ENCODE measurements at regions not wholly inside any gene's neighbourhood (a gene's known extent, or its start where the extent isn't known, plus 50 kb on each side); places are given as distances from the start of the nearest gene placed in this dataset.

DNA sequence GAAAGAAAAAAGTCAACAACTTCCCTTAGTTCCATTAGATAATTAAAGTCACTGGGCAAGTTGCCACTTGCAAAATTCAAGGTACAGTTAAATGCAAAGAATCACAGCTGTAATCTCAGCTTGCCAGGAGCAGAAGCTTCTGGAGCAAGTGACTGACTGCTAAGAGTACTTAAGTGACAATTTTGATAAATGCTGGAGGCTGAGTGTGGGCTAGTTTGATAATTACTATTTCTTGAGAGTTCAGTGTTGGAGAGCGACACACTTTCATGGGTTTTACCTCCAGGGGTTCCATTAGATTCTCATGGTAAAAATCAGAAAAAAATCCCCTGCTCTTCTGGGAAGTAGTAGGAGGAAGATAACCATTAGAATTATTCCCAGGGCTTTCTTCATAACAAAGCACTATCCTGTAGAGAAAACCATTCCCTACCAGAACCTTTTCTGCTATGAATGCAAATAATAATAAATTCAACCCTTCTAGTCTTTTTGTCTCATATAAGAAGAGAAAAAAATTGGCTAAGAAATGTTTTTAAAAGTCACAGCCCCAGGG is 486.3 kb downstream of the POM121L12 start:
- H3K4me3 ChIP-seq (ENCODE audit: low read depth in 1 of 3, low read length in 3 of 3) = no peak overlapping the region
- FAIRE-seq (no peak), DNase-seq (no peak)
- no peaks in the 10 kb centered on the region for H3K36me3 ChIP-seq (ENCODE audit: control insufficient read depth in 3 of 3, insufficient read depth in 2 of 3, low read depth in 1 of 3, low read length in 3 of 3)
- no peaks in the 10 kb centered on the region for H3K4me1 ChIP-seq (ENCODE audit: control insufficient read depth in 3 of 3, insufficient read depth in 2 of 3, low read depth in 1 of 3, low read length in 2 of 3)
- H3K27me3 ChIP-seq (ENCODE audit: control insufficient read depth in 3 of 3, insufficient read depth in 3 of 3, low read length in 3 of 3) = no peaks in the 10 kb centered on the region
- no peaks in the 10 kb centered on the region for H3K9me3 ChIP-seq (ENCODE audit: control insufficient read depth in 2 of 2, insufficient read depth in 1 of 2, low read depth in 1 of 2, low read length in 1 of 2)
- no peak overlapping the region for H3K27ac ChIP-seq (ENCODE audit: low read depth in 1 of 3, low read length in 2 of 3)
- WGBS, 3 donors = 77 to 88% (median 78%) methylated on average over 1 of the region's 1 CpG

DNA sequence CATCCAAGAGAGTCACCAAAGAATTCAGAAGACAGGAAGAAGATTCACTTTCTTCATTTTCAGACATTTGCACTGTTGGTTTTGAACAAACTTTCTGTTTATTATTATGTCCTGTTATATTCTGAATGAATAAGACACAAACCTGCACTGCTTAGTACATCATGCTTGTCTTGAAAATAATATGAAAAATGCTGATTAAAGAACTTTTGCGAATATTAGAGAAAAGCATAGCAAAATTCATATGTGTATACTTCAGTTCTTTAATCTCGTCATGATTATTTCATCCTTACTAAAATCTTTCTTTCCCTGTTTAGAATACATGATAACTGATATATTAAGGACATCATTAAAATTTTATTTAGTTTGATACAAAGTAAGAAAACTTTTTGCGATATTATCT is 504.1 kb downstream of the POM121L12 start:
- Histone ChIP-seq H3K4me1 (ENCODE audit: control insufficient read depth in 3 of 3, insufficient read depth in 2 of 3, low read depth in 1 of 3, low read length in 2 of 3) (no peaks in the 10 kb centered on the region), H3K36me3 (ENCODE audit: control insufficient read depth in 3 of 3, insufficient read depth in 2 of 3, low read depth in 1 of 3, low read length in 3 of 3) (no peaks in the 10 kb centered on the region), H3K4me3 (ENCODE audit: low read depth in 1 of 3, low read length in 3 of 3) (no peak overlapping the region), H3K27ac (ENCODE audit: low read depth in 1 of 3, low read length in 2 of 3) (no peak overlapping the region), H3K9me3 (ENCODE audit: control insufficient read depth in 2 of 2, insufficient read depth in 1 of 2, low read depth in 1 of 2, low read length in 1 of 2) (no peaks in the 10 kb centered on the region), H3K27me3 (ENCODE audit: control insufficient read depth in 3 of 3, insufficient read depth in 3 of 3, low read length in 3 of 3) (no peaks in the 10 kb centered on the region)
- FAIRE-seq (no peak), DNase-seq (no peak)
- WGBS, 3 donors = 88 to 92% (median 91%) methylated on average over 3 of the region's 3 CpGs

DNA sequence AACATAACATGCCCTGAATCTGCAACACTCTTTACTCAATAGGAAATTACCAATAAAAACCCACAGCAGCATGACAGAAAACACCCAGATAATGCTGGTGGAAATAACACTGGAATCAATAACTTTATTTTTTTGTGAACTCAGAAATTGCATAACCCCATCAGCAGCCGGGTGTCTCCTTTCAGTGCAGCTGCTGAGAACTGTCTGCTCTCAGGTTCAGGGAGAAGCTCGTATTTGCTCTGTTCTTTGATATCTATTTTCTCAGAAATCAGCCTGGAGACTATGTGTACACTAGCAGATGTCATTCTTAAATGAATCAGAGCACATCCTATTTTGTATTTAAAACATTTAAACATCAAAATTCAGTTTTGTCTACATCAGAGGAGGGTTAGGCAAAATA is 506.0 kb downstream of the POM121L12 start:
- Histone ChIP-seq H3K27me3 (ENCODE audit: control insufficient read depth in 3 of 3, insufficient read depth in 3 of 3, low read length in 3 of 3) (no peaks in the 10 kb centered on the region), H3K27ac (ENCODE audit: low read depth in 1 of 3, low read length in 2 of 3) (no peak overlapping the region), H3K4me3 (ENCODE audit: low read depth in 1 of 3, low read length in 3 of 3) (no peak overlapping the region), H3K9me3 (ENCODE audit: control insufficient read depth in 2 of 2, insufficient read depth in 1 of 2, low read depth in 1 of 2, low read length in 1 of 2) (no peaks in the 10 kb centered on the region), H3K36me3 (ENCODE audit: control insufficient read depth in 3 of 3, insufficient read depth in 2 of 3, low read depth in 1 of 3, low read length in 3 of 3) (no peaks in the 10 kb centered on the region), H3K4me1 (ENCODE audit: control insufficient read depth in 3 of 3, insufficient read depth in 2 of 3, low read depth in 1 of 3, low read length in 2 of 3) (no peaks in the 10 kb centered on the region)
- DNase-seq (no peak), FAIRE-seq (no peak)
- WGBS, 3 donors = 27 to 35% (median 34%) methylated on average over 2 of the region's 2 CpGs

DNA sequence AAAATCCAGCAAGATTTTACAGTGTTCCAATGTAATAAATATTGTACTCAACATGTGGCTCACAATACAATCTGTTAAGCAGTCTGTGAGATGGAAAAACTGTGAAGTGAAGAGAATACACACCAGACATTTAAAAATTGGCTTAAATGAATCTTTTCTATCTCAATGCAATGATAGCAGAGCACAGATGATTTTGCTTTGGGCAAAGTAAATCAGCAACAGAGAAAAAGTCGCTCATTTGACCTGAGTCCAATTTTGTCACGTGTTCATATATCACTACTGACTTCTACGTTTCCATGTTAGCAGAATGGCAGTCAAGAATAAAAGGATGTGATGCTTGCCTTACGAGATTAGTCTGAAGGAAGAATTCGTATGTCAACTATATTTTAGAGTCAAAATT is 506.7 kb downstream of the POM121L12 start:
- no peak for FAIRE-seq
- WGBS, 3 donors = 65 to 68% (median 66%) methylated on average over 5 of the region's 5 CpGs
- no peak overlapping the region for H3K27ac ChIP-seq (ENCODE audit: low read depth in 1 of 3, low read length in 2 of 3)

More for the DNA sequence above, 506.7 kb downstream of the POM121L12 start:
- Histone ChIP-seq H3K27me3 (ENCODE audit: control insufficient read depth in 3 of 3, insufficient read depth in 3 of 3, low read length in 3 of 3) (no peaks in the 10 kb centered on the region), H3K9me3 (ENCODE audit: control insufficient read depth in 2 of 2, insufficient read depth in 1 of 2, low read depth in 1 of 2, low read length in 1 of 2) (no peaks in the 10 kb centered on the region), H3K4me1 (ENCODE audit: control insufficient read depth in 3 of 3, insufficient read depth in 2 of 3, low read depth in 1 of 3, low read length in 2 of 3) (no peaks in the 10 kb centered on the region), H3K36me3 (ENCODE audit: control insufficient read depth in 3 of 3, insufficient read depth in 2 of 3, low read depth in 1 of 3, low read length in 3 of 3) (no peaks in the 10 kb centered on the region), H3K4me3 (ENCODE audit: low read depth in 1 of 3, low read length in 3 of 3) (no peak overlapping the region)
- DNase-seq = no peak
